HL-60 (cell line): ENCODE measurements at regions not wholly inside any gene's neighbourhood (a gene's known extent, or its start where the extent isn't known, plus 50 kb on each side); places are given as distances from the start of the nearest gene placed in this dataset.

Source experiments
- DNase-seq, 2 experiments: peaks; one replicate each; pipeline ENCODE4 v3.0.0-alpha.2; 2010 to 2020; ENCODE audit warnings: low read depth in 1 of 2, low spot score in 1 of 2
- H3K27ac ChIP-seq: fragments of 250-450 bp; sonication (Bioruptor Pico); replicated peaks from 2 replicates; pipeline ENCODE4 v1.5.1; 2020; ENCODE audit warnings: mild to moderate bottlenecking, moderate library complexity
- H3K27me3 ChIP-seq: fragments of 250-450 bp; sonication (Bioruptor Pico); 2 replicates; pipeline ENCODE4 v1.5.1; 2021; ENCODE audit warnings: mild to moderate bottlenecking, moderate library complexity; ENCODE audit not compliant: insufficient read depth, poor library complexity, severe bottlenecking
- H3K4me3 ChIP-seq: replicated peaks from 2 replicates; pipeline ENCODE4 v1.5.1; 2011; ENCODE audit warnings: mild to moderate bottlenecking, control low read depth, low read length; ENCODE audit not compliant: insufficient read depth
- GABPA ChIP-seq: IDR thresholded peaks from 2 replicates; pipeline ENCODE4 v1.6.1; 2012; ENCODE audit warnings: low read depth
- POLR2AphosphoS5 ChIP-seq: IDR thresholded peaks from 2 replicates; pipeline ENCODE4 v1.6.1; 2012; ENCODE audit warnings: low read depth
- SPI1 ChIP-seq: IDR thresholded peaks from 2 replicates; pipeline ENCODE4 v1.6.1; 2012; ENCODE audit warnings: low read depth, mild to moderate bottlenecking, borderline replicate concordance
- TF ChIP-seq, protein P1 (sequence below): IDR thresholded peaks from 2 replicates; pipeline ENCODE4 v1.6.1; 2012; ENCODE audit warnings: low read depth; ENCODE audit not compliant: insufficient replicate concordance
- TF ChIP-seq, protein P2 (sequence below): IDR thresholded peaks from one replicate; pipeline ENCODE4 v1.5.1; 2011; ENCODE audit warnings: low read length, control low read depth, inconsistent platforms; ENCODE audit not compliant: insufficient read depth

DNA sequence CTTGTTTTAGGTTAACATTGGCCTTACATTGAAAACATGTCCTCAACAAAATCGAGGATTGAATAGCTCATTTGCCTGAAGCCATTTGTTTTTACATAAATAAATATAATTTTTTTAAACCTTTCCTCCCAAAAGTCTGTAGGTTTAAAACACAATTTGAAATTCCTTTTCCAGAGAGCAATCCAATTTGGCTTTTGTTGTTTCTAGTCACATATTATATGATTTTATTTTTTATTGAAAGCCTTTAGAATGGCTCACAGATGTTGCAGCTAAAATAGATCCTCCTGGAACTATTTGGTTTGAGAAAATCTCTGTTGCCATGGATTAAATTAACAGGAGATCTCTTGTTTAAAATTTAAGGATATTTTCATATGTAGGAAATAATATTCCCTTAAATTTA, 512.6 kb downstream of the KLF5 start:
- Histone ChIP-seq H3K27me3 (no peaks in the 10 kb centered on the region), H3K4me3 (no peak overlapping the region), H3K27ac (no peak overlapping the region)
- no peak for DNase-seq
- TF ChIP-seq, protein P1, sequence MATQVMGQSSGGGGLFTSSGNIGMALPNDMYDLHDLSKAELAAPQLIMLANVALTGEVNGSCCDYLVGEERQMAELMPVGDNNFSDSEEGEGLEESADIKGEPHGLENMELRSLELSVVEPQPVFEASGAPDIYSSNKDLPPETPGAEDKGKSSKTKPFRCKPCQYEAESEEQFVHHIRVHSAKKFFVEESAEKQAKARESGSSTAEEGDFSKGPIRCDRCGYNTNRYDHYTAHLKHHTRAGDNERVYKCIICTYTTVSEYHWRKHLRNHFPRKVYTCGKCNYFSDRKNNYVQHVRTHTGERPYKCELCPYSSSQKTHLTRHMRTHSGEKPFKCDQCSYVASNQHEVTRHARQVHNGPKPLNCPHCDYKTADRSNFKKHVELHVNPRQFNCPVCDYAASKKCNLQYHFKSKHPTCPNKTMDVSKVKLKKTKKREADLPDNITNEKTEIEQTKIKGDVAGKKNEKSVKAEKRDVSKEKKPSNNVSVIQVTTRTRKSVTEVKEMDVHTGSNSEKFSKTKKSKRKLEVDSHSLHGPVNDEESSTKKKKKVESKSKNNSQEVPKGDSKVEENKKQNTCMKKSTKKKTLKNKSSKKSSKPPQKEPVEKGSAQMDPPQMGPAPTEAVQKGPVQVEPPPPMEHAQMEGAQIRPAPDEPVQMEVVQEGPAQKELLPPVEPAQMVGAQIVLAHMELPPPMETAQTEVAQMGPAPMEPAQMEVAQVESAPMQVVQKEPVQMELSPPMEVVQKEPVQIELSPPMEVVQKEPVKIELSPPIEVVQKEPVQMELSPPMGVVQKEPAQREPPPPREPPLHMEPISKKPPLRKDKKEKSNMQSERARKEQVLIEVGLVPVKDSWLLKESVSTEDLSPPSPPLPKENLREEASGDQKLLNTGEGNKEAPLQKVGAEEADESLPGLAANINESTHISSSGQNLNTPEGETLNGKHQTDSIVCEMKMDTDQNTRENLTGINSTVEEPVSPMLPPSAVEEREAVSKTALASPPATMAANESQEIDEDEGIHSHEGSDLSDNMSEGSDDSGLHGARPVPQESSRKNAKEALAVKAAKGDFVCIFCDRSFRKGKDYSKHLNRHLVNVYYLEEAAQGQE = no peak
- TF ChIP-seq POLR2AphosphoS5 (no peak), SPI1 (no peak), GABPA (no peak)
- TF ChIP-seq, protein P2, sequence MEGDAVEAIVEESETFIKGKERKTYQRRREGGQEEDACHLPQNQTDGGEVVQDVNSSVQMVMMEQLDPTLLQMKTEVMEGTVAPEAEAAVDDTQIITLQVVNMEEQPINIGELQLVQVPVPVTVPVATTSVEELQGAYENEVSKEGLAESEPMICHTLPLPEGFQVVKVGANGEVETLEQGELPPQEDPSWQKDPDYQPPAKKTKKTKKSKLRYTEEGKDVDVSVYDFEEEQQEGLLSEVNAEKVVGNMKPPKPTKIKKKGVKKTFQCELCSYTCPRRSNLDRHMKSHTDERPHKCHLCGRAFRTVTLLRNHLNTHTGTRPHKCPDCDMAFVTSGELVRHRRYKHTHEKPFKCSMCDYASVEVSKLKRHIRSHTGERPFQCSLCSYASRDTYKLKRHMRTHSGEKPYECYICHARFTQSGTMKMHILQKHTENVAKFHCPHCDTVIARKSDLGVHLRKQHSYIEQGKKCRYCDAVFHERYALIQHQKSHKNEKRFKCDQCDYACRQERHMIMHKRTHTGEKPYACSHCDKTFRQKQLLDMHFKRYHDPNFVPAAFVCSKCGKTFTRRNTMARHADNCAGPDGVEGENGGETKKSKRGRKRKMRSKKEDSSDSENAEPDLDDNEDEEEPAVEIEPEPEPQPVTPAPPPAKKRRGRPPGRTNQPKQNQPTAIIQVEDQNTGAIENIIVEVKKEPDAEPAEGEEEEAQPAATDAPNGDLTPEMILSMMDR = no peak

DNA sequence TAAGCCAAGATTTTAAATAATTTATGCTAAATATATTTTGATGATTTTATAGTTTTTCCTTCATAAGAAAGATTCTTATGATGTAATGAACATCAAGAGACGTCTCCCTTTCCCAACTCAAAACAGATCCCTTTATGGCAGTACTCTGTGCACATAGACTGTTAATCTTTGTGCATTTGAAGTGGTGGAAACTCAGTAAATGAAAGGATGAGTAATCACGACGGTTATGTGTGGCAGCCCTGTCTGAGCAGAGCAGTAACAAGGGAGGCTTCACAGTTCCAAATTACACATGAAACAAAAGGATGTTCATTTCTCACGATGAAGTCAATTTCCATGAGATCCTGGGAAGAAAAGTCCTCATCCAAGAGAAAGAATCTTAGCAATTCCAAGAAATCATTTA, 498.1 kb downstream of the KLF5 start:
- DNase-seq = no peak
- Histone ChIP-seq H3K27ac (no peak overlapping the region), H3K4me3 (no peak overlapping the region), H3K27me3 (peaks cover 4% of the 10 kb centered on the region)
- no peak for TF ChIP-seq SPI1
- no peak for TF ChIP-seq POLR2AphosphoS5
- TF ChIP-seq, protein P1 = no peak
- TF ChIP-seq, protein P2 = no peak
- TF ChIP-seq GABPA = no peak

DNA sequence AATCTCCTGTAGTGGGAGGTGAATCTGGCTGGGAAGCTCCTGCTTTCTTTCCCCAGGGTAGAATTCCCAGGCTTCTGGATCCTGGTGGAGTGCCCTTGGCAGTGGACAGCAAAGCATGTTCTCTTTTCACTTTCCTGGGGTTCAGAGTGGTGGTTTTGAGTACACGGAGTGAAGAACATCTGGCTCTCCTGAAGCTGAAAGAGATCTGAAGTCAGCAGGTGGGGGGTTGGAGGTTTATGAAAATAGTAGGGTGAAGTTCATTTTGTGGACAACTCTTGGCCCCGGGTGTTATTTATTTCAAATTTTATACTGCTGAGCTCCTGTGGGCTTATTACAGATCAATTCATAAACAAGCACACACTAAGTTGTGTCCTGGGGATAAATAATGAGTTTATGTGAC, 497.3 kb downstream of the KLF5 start:
- peaks cover 4% of the 10 kb centered on the region for H3K27me3 ChIP-seq
- H3K27ac ChIP-seq = no peak overlapping the region
- no peak overlapping the region for H3K4me3 ChIP-seq
- no peak for TF ChIP-seq GABPA
- no peak for TF ChIP-seq SPI1
- TF ChIP-seq, protein P2 = no peak
- TF ChIP-seq, protein P1 = no peak
- TF ChIP-seq POLR2AphosphoS5 = no peak
- no peak for DNase-seq
